Keratinocyte (primary cell): ENCODE measurements at regions not wholly inside any gene's neighbourhood (a gene's known extent, or its start where the extent isn't known, plus 50 kb on each side); places are given as distances from the start of the nearest gene placed in this dataset.
"Not testable (repeated sequence)": the region's sequence is repeated elsewhere in the genome, so short reads cannot be mapped to it uniquely, and the experiment has no call there.

Source experiments
- DNase-seq: peaks from one replicate; pipeline ENCODE4 v3.0.0-alpha.2; 2011; ENCODE audit warnings: low read depth, missing footprints, low spot score
- FAIRE-seq: peaks from 2 replicates; lab custom pipeline; 2011; peaks lifted over from hg19 to GRCh38; lab: Jason Lieb, UNC
- H2AFZ ChIP-seq: 2 replicates; pipeline ENCODE4 v1.6.0; 2012; ENCODE audit warnings: low read length, control low read depth, inconsistent platforms; ENCODE audit not compliant: control insufficient read depth
- H3K27ac ChIP-seq: 2 replicates; pipeline ENCODE4 v1.5.1; 2011; ENCODE audit warnings: low read length; ENCODE audit not compliant: control insufficient read depth, insufficient read depth
- H3K27me3 ChIP-seq: 3 replicates; pipeline ENCODE4 v1.6.0; 2011; ENCODE audit warnings: low read length; ENCODE audit not compliant: control insufficient read depth, insufficient read depth; ENCODE audit errors: extremely low read depth
- H3K36me3 ChIP-seq, 2 experiments: 2 replicates in 1 of 2; 3 replicates in 1 of 2; pipeline ENCODE4 v1.5.1; 2011; ENCODE audit warnings: low read length in 2 of 2, mild to moderate bottlenecking in 1 of 2; ENCODE audit not compliant: control insufficient read depth in 2 of 2, insufficient read depth in 2 of 2; ENCODE audit errors: extremely low read depth in 1 of 2
- H3K4me1 ChIP-seq: 3 replicates; pipeline ENCODE4 v1.5.1; 2011; ENCODE audit warnings: low read length; ENCODE audit not compliant: control insufficient read depth, insufficient read depth; ENCODE audit errors: extremely low read depth
- H3K4me2 ChIP-seq: 3 replicates; pipeline ENCODE4 v1.6.0; 2011; ENCODE audit warnings: low read depth, low read length; ENCODE audit not compliant: control insufficient read depth, insufficient read depth; ENCODE audit errors: extremely low read depth
- H3K4me3 ChIP-seq, 3 experiments: fragments of 200-600 bp in 1 of 3; sonication (generic) in 1 of 3; 2 replicates in 2 of 3; 3 replicates in 1 of 3; pipeline ENCODE4 v1.5.1; 2011 to 2016; ENCODE audit warnings: low read length in 3 of 3, mild to moderate bottlenecking in 3 of 3, control low read depth in 2 of 3, inconsistent platforms in 1 of 3, low read depth in 1 of 3, mixed read lengths in 1 of 3, mixed run types in 1 of 3, moderate library complexity in 1 of 3; ENCODE audit not compliant: control insufficient read depth in 2 of 3, insufficient read depth in 2 of 3; ENCODE audit errors: extremely low read depth in 1 of 3
- H3K79me2 ChIP-seq: 2 replicates; pipeline ENCODE4 v1.6.0; 2012; ENCODE audit warnings: low read length; ENCODE audit not compliant: control insufficient read depth, insufficient read depth
- H3K9ac ChIP-seq: 3 replicates; pipeline ENCODE4 v1.6.0; 2011; ENCODE audit warnings: low read length; ENCODE audit not compliant: control insufficient read depth, insufficient read depth; ENCODE audit errors: extremely low read depth
- H3K9me1 ChIP-seq: 3 replicates; pipeline ENCODE4 v1.6.0; 2011; ENCODE audit warnings: low read length; ENCODE audit not compliant: control insufficient read depth, insufficient read depth; ENCODE audit errors: extremely low read depth
- H3K9me3 ChIP-seq: 2 replicates; pipeline ENCODE4 v1.5.1; 2012; ENCODE audit warnings: low read depth, low read length; ENCODE audit not compliant: control insufficient read depth
- H4K20me1 ChIP-seq: 3 replicates; pipeline ENCODE4 v1.6.0; 2011; ENCODE audit warnings: low read length; ENCODE audit not compliant: control insufficient read depth, insufficient read depth; ENCODE audit errors: extremely low read depth
- CTCF ChIP-seq, 3 experiments: IDR thresholded peaks in 1 of 3; conservative IDR thresholded peaks in 1 of 3; optimal IDR thresholded peaks in 1 of 3; 2 replicates in 2 of 3; 3 replicates in 1 of 3; pipeline versions ENCODE3 to v1.5.1; 2011; ENCODE audit warnings: low read length in 3 of 3, mild to moderate bottlenecking in 3 of 3, moderate library complexity in 2 of 3, control low read depth in 1 of 3, inconsistent platforms in 1 of 3; ENCODE audit not compliant: insufficient read depth in 2 of 3; ENCODE audit errors: extremely low read depth in 1 of 3
- EZH2 ChIP-seq: IDR thresholded peaks from one replicate; pipeline ENCODE4 v1.6.1; 2012; ENCODE audit warnings: inconsistent platforms, mild to moderate bottlenecking, low read length, moderate library complexity
- dilution Hi-C: fragments of 300-500 bp; cut with MboI; formaldehyde crosslinking; loops from one replicate; pipeline ENCODE4 v1.7.0; 2020; ENCODE audit warnings: low sequenced_read_pairs; ENCODE audit not compliant: extremely low pct_ligation_motif_present

GRCh38 chr3:161673866-161674265 is 177.3 kb downstream of the OTOL1 start:
- FAIRE-seq: no peak
- DNase-seq: no peak
- no peaks in the 10 kb centered on the region for H3K27me3 ChIP-seq
- no peaks in the 10 kb centered on the region for H4K20me1 ChIP-seq
- H3K27ac ChIP-seq: no peak overlapping the region
- H3K4me2 ChIP-seq: no peak overlapping the region
- dilution Hi-C loops: no loop called here
- H2AFZ ChIP-seq: no peak overlapping the region
- no peaks in the 10 kb centered on the region for H3K4me1 ChIP-seq
- TF ChIP-seq EZH2: no peak
- TF ChIP-seq CTCF (optimal IDR thresholded peaks at IDR 0.05 in 1 of 3, IDR thresholded peaks at IDR 0.05 in 1 of 3, conservative IDR thresholded peaks at IDR 0.05 in 1 of 3; ENCODE audit: extremely low read depth in 1 of 3, insufficient read depth in 2 of 3, low read length in 3 of 3): no peak
- H3K9me3 ChIP-seq: no peaks in the 10 kb centered on the region
- H3K36me3 ChIP-seq: no peaks in the 10 kb centered on the region
- no peaks in the 10 kb centered on the region for H3K79me2 ChIP-seq
- H3K9me1 ChIP-seq: no peaks in the 10 kb centered on the region
- no peak overlapping the region for H3K4me3 ChIP-seq
- H3K9ac ChIP-seq: no peak overlapping the region

DNA sequence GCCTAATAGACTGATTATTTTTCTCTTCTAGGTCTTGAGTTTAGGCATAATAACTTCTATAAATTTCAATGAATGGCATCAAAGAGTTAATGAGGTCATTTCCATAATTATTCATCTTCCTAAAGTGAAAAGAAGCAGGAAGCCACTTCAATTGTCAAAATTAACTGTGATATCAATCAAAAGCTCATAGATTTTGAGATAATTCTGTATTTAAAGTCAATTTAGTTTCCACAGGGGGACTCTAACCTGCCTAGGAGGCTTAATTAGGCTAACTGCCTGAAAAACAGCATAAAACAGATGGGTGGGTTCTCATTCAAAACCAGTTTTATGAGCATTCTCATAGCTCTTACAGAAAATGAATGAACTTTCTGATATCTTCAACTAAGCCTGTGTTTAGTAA is 177.8 kb downstream of the OTOL1 start:
- Histone ChIP-seq H3K36me3 (no peaks in the 10 kb centered on the region), H3K79me2 (no peaks in the 10 kb centered on the region), H3K4me1 (no peaks in the 10 kb centered on the region), H3K27ac (no peak overlapping the region), H4K20me1 (no peaks in the 10 kb centered on the region), H3K9ac (no peak overlapping the region), H3K4me3 (no peak overlapping the region), H3K9me3 (no peaks in the 10 kb centered on the region), H2AFZ (no peak overlapping the region), H3K9me1 (no peaks in the 10 kb centered on the region), H3K27me3 (no peaks in the 10 kb centered on the region), H3K4me2 (no peak overlapping the region)
- DNase-seq (no peak), FAIRE-seq (no peak)
- TF ChIP-seq EZH2: no peak
- no peak for TF ChIP-seq CTCF (optimal IDR thresholded peaks at IDR 0.05 in 1 of 3, IDR thresholded peaks at IDR 0.05 in 1 of 3, conservative IDR thresholded peaks at IDR 0.05 in 1 of 3; ENCODE audit: extremely low read depth in 1 of 3, insufficient read depth in 2 of 3, low read length in 3 of 3)
- dilution Hi-C loops: no loop called here

- H3K9me1 ChIP-seq, H3K9ac ChIP-seq, H3K27me3 ChIP-seq, H3K79me2 ChIP-seq, H3K9me3 ChIP-seq, H3K27ac ChIP-seq, FAIRE-seq, H2AFZ ChIP-seq, H3K36me3 ChIP-seq, dilution Hi-C loops, DNase-seq, H4K20me1 ChIP-seq, H3K4me3 ChIP-seq, H3K4me1 ChIP-seq, H3K4me2 ChIP-seq: not testable (repeated sequence)
Measured at GRCh38 chr3:161681831-161682230, 185.2 kb downstream of the OTOL1 start.
